Activated naive CD8-positive, alpha-beta T cell treated with anti-CD3 and anti-CD28 coated beads, Interleukin-2, amount 50 U/mL, for 24 hours (primary cell): ENCODE measurements at regions not wholly inside any gene's neighbourhood (a gene's known extent, or its start where the extent isn't known, plus 50 kb on each side); places are given as distances from the start of the nearest gene placed in this dataset.
A peak's percentile ranks its signal among the peaks of the same experiment; 100 is the strongest.

Experiments
- ATAC-seq: fragments of 150-1000 bp; cut with Tn5 transposase; one replicate; pipeline ENCODE4 v1.10.0; 2021
- DNase-seq: peaks from one replicate; pipeline ENCODE4 v3.0.0; 2021
- H3K27ac Mint-ChIP-seq: one replicate; pipeline ENCODE4 v1.8.0; 2021; ENCODE audit warnings: mild to moderate bottlenecking, mixed read lengths
- H3K27me3 Mint-ChIP-seq: one replicate; pipeline ENCODE4 v1.8.0; 2021; ENCODE audit warnings: mixed read lengths
- H3K36me3 Mint-ChIP-seq: one replicate; pipeline ENCODE4 v1.8.0; 2021; ENCODE audit warnings: low read depth, mixed read lengths
- H3K4me1 Mint-ChIP-seq: one replicate; pipeline ENCODE4 v1.8.0; 2021; ENCODE audit warnings: mixed read lengths
- H3K4me3 Mint-ChIP-seq: one replicate; pipeline ENCODE4 v1.8.0; 2021; ENCODE audit warnings: mild to moderate bottlenecking, moderate library complexity, mixed read lengths
- H3K9me3 Mint-ChIP-seq: one replicate; pipeline ENCODE4 v1.8.0; 2021; ENCODE audit warnings: mixed read lengths

DNA sequence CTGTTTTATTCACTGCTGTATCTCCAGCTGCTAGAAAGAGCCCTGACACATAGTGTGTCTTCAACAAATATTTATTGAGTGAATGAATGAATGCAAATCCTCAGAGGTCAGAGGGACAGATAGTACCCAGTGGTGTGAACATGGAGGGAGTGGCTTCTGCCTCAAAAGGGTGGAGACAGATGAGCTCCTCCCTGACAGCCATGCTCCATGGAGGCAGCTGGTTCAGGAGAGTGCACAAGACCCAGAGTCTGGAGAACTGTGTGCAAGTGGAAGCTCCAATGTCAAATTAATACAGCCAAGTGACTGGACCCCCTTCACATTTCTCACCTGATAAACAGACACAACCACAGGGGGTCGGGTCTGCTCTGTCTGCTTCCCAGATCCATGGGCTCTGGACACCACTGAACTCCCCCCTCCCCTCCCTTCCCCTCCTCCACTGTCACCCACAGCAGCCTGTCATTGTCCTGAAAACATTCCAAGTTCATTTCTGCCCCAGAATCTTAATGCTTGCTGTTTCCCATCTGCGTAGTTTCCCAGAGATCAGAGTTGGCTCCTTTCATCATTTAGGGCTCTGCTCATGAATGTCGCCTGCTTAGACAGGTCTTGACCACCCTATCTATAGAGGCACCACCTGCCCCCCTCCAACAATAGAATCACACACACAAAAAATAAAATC lies 312.9 kb upstream of the PODXL start:
- no peak overlapping the region for H3K4me3 Mint-ChIP-seq
- ATAC-seq: no peak
- no peaks in the 10 kb centered on the region for H3K9me3 Mint-ChIP-seq
- peaks cover 9% of the 10 kb centered on the region for H3K27me3 Mint-ChIP-seq
- H3K4me1 Mint-ChIP-seq: no peaks in the 10 kb centered on the region
- no peak overlapping the region for H3K27ac Mint-ChIP-seq
- DNase-seq: no peak
- no peaks in the 10 kb centered on the region for H3K36me3 Mint-ChIP-seq

DNA sequence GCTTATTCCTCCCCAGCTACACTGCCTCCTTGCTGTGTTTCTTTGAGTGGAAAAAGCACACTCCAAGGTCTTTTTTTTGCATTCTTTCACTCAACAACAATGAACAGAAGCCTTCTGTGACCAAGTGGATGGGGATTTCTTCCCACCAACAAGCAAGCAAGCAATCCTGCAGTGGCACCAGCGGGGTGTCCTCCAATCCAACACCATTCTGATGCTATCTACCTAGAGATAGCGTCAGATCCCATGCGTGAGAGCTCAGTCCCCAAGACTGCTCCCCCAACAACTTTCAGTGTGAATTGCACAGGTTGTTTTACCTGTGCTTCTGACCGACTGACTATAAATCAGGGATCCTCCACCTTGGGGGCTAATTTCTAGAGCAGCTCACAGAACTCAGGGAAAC lies 311.0 kb upstream of the PODXL start:
- Mint-ChIP-seq H3K27ac (no peak overlapping the region), H3K4me3 (no peak overlapping the region), H3K9me3 (no peaks in the 10 kb centered on the region), H3K36me3 (no peaks in the 10 kb centered on the region), H3K4me1 (no peaks in the 10 kb centered on the region), H3K27me3 (peaks cover 7% of the 10 kb centered on the region)
- ATAC-seq (no peak), DNase-seq (no peak)

DNA sequence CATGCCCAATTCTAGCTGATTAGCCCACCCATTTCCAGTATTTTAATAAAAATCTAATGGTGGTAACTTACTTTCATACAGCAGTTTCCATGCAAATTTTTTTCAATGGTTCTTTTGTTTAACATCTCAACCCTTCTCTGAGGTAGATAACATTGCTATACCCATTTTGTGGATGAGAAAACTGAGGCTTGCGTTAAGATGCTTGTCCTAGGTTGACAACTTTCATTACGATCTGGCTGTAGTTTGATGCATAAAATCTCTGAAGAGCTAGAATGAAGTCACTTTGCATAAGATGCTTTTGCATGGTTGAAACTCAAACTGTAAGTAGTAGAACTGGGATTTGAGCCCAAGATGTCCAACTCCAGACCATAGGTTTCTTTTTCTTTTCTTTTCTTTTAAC lies 309.5 kb upstream of the PODXL start:
- no peaks in the 10 kb centered on the region for H3K9me3 Mint-ChIP-seq
- DNase-seq (no peak), ATAC-seq (no peak)
- H3K4me3 Mint-ChIP-seq: no peak overlapping the region
- H3K4me1 Mint-ChIP-seq: no peaks in the 10 kb centered on the region
- peaks cover 5% of the 10 kb centered on the region for H3K27me3 Mint-ChIP-seq
- no peak overlapping the region for H3K27ac Mint-ChIP-seq
- no peaks in the 10 kb centered on the region for H3K36me3 Mint-ChIP-seq

DNA sequence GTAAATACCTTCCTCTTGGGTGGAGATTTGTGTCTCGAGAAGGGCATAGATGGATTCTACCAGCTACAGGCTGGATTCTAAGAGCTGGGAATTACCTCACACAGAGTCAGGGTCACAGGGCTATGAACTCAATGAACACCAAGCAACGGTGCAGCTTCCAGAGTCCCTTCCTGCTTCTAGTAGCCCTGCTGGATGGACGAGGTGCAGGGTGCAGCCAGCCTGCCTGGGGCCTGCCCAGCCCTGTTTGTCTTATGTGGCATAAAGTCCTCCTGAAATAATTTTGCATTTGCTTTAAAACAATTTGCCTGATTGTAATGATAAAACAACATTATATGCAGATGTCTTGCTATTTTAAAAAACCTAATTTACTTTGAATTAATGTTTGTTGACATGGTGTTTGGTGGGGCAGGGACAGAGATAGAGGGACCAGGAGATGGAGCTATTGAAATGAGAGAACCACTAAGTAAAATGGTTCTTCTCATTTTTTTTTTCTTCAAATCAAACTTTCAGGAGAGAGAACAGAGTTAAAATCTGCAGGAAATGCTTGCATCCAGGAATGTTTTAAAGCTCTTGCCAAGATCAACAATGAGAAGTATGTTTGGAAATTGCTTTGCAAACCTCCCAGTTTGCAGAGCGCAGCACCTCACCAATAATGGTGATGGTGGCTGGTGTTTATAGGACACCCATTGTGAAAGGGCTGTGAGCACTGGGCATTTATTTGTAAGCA lies 305.4 kb upstream of the PODXL start:
- no peaks in the 10 kb centered on the region for H3K4me1 Mint-ChIP-seq
- DNase-seq: no peak
- peak; percentile 15 for ATAC-seq
- H3K36me3 Mint-ChIP-seq: no peaks in the 10 kb centered on the region
- peaks cover 7% of the 10 kb centered on the region for H3K27me3 Mint-ChIP-seq
- H3K4me3 Mint-ChIP-seq: no peak overlapping the region
- no peak overlapping the region for H3K27ac Mint-ChIP-seq
- no peaks in the 10 kb centered on the region for H3K9me3 Mint-ChIP-seq

- Mint-ChIP-seq H3K27ac (no peak overlapping the region), H3K4me3 (no peak overlapping the region), H3K27me3 (peaks cover 7% of the 10 kb centered on the region), H3K4me1 (no peaks in the 10 kb centered on the region), H3K36me3 (no peaks in the 10 kb centered on the region), H3K9me3 (peaks cover 4% of the 10 kb centered on the region)
- ATAC-seq (peak; percentile 65), DNase-seq (peak; percentile 46)
Measured at GRCh38 chr7:131859147-131859821, 302.9 kb upstream of the PODXL start.

DNA sequence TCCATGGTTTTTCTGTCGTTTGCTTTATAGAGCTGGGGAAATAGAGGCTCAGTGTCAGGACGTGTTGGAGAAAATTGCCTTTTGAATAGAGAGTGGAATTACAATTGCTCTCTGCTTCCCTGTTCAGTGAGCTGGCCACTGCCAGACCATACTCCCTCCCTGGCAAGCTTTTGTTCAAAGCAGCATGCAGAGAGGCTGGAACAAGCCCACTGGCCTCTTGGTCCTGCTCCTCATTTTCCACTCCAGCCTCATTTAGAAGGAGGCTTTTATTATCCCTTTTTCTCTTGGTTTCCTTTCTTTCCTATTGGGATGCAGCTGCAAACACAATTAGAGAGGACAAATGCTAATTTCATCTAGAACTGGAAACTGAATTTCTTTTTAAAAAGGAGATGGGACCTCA lies 302.2 kb upstream of the PODXL start:
- Mint-ChIP-seq H3K27ac (no peak overlapping the region), H3K4me1 (no peaks in the 10 kb centered on the region), H3K36me3 (no peaks in the 10 kb centered on the region), H3K9me3 (peaks cover 4% of the 10 kb centered on the region), H3K4me3 (no peak overlapping the region), H3K27me3 (peaks cover 7% of the 10 kb centered on the region)
- ATAC-seq: no peak
- no peak for DNase-seq

DNA sequence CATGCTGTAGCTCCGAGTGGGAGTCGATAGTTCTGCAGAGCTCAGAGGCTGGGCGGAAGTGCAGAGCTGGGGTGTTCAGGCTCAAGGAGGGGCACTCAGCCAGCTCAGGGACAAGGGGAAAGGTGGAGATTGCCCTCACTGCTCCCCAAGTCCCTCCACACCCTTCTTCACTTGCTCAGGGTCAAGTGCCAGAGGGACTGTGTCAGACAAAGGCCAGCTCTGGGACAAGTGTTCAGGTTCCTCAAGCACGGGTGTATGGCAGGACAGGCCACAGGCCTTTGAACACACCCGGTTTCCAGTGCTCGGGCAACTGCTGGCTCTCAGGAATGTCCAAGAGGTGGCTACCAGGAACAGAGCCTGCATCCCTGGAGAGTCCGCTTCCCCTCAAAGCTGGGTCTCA lies 293.0 kb upstream of the PODXL start:
- no peaks in the 10 kb centered on the region for H3K4me1 Mint-ChIP-seq
- no peak overlapping the region for H3K27ac Mint-ChIP-seq
- DNase-seq (no peak), ATAC-seq (no peak)
- peaks cover 2% of the 10 kb centered on the region for H3K27me3 Mint-ChIP-seq
- no peaks in the 10 kb centered on the region for H3K9me3 Mint-ChIP-seq
- no peak overlapping the region for H3K4me3 Mint-ChIP-seq
- H3K36me3 Mint-ChIP-seq: no peaks in the 10 kb centered on the region

DNA sequence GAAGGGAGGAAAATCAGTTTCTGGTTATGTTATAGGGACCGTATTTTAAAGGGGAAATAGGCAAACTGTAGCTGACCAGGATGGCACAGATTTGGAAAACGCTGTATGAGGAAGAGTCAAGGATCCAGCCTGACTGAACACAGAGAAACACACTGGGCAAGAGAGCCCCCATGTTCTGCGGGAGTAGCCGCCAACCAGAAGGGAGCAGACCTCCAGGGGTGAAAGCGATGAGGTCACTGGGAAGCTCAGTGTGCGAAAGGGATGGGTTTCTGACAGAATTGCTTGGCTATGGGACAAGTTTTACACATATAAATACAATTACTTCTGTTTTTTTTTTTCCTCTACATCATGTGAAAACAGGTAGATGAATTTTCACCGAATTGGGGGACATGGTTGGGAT lies 291.6 kb upstream of the PODXL start:
- Mint-ChIP-seq H3K4me1 (no peaks in the 10 kb centered on the region), H3K4me3 (no peak overlapping the region), H3K9me3 (no peaks in the 10 kb centered on the region), H3K36me3 (no peaks in the 10 kb centered on the region), H3K27ac (no peak overlapping the region), H3K27me3 (peaks cover 2% of the 10 kb centered on the region)
- ATAC-seq: no peak
- no peak for DNase-seq

DNA sequence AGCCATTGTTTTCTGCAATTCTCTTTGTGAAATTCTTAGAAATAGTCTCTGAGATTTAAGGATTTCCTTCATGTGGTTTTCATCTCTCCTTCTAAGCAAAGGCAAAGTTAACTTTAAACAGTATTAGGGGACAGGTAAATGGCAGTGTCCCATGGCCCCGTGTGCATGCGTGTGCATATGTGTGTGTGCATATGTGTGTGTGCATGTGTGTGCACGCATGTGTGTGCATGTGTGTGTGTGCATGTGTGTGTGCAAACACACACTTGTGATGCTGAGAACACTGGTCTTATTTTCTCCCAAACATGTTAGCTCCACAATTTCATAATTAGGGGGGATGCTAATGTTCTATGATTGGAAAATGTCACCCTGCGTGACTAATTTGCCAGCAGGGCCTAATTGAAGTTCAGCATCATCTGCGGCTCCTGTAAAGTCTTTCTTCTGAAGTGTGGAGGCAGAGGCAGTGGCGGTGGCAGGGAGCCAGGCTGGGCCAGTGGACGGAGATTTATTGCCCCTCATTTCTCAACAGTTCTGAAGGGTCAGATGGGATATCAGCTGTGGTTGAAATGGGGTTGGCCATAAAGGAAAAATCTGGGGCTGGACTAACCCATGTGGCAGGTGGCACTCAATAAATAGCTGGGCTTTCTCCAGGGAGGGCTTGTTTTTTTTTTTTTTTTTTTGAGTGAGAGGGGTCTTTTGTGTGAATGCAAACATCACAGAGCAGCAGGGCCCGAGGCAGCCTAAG lies 289.3 kb upstream of the PODXL start:
- Mint-ChIP-seq H3K4me1 (no peaks in the 10 kb centered on the region), H3K36me3 (no peaks in the 10 kb centered on the region), H3K9me3 (no peaks in the 10 kb centered on the region), H3K27me3 (no peaks in the 10 kb centered on the region), H3K27ac (no peak overlapping the region), H3K4me3 (no peak overlapping the region)
- no peak for DNase-seq
- no peak for ATAC-seq

- Mint-ChIP-seq H3K9me3 (no peaks in the 10 kb centered on the region), H3K27me3 (no peaks in the 10 kb centered on the region), H3K4me3 (no peak overlapping the region), H3K4me1 (no peaks in the 10 kb centered on the region), H3K27ac (no peak overlapping the region), H3K36me3 (no peaks in the 10 kb centered on the region)
- DNase-seq (no peak), ATAC-seq (no peak)
Measured at GRCh38 chr7:131844369-131844768, 287.9 kb upstream of the PODXL start.

DNA sequence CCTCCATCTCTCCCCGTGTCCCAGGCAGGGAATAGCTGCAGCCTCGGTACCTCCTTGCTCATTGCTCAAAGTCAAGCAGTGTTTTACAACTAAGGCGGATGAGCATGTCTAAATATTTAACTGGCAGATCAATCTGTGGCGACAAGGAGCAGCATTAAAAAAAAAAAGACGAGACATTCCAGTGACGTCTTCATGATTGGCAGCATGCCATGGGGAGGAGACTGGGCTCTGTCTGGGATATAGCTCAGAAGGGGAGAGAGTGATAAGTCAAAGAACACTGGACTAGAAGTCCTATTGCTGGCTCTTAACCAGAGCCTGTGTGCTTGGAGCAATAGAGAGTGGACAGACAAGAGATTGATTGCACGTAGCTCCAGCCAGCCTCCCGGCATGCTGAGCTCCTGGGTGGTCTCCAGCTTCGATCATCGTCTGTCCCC lies 287.5 kb upstream of the PODXL start:
- ATAC-seq (no peak), DNase-seq (no peak)
- no peaks in the 10 kb centered on the region for H3K4me1 Mint-ChIP-seq
- H3K4me3 Mint-ChIP-seq: no peak overlapping the region
- H3K27me3 Mint-ChIP-seq: no peaks in the 10 kb centered on the region
- H3K9me3 Mint-ChIP-seq: no peaks in the 10 kb centered on the region
- no peak overlapping the region for H3K27ac Mint-ChIP-seq
- H3K36me3 Mint-ChIP-seq: no peaks in the 10 kb centered on the region

GRCh38 chr7:131839967-131840690 lies 283.7 kb upstream of the PODXL start:
- DNase-seq (no peak), ATAC-seq (no peak)
- H3K36me3 Mint-ChIP-seq: no peaks in the 10 kb centered on the region
- no peak overlapping the region for H3K4me3 Mint-ChIP-seq
- no peak overlapping the region for H3K27ac Mint-ChIP-seq
- no peaks in the 10 kb centered on the region for H3K9me3 Mint-ChIP-seq
- no peaks in the 10 kb centered on the region for H3K4me1 Mint-ChIP-seq
- H3K27me3 Mint-ChIP-seq: no peaks in the 10 kb centered on the region

DNA sequence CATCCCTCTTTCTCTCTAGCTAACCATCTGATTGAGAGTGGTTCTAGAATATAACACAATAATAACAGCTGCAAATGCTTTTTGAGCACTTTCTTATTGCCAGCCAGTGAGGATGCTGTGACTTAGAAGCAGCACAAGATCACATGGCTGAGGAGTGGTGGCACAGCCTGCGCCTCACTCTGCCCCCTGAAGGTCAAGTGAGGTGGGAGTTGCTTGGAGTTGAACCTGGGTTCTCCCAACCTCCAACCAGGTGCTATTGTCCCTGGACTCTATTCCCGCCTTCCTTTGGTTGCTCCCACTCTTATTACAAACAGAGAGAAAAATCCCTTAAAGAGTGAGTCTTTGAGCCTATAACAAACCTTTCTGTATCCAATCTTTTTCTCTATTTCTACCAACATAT lies 280.3 kb upstream of the PODXL start:
- no peaks in the 10 kb centered on the region for H3K36me3 Mint-ChIP-seq
- ATAC-seq: no peak
- peaks cover 5% of the 10 kb centered on the region for H3K27me3 Mint-ChIP-seq

GRCh38 chr7:131835141-131835540 lies 278.7 kb upstream of the PODXL start:
- H3K36me3 Mint-ChIP-seq: no peaks in the 10 kb centered on the region
- no peaks in the 10 kb centered on the region for H3K4me1 Mint-ChIP-seq
- no peak overlapping the region for H3K27ac Mint-ChIP-seq
- no peak for DNase-seq
- H3K4me3 Mint-ChIP-seq: no peak overlapping the region
- peaks cover 14% of the 10 kb centered on the region for H3K27me3 Mint-ChIP-seq
- ATAC-seq: no peak
- H3K9me3 Mint-ChIP-seq: no peaks in the 10 kb centered on the region

More for the DNA sequence above, 280.3 kb upstream of the PODXL start:
- H3K27ac Mint-ChIP-seq: no peak overlapping the region
- no peak overlapping the region for H3K4me3 Mint-ChIP-seq
- DNase-seq: no peak
- no peaks in the 10 kb centered on the region for H3K9me3 Mint-ChIP-seq
- no peaks in the 10 kb centered on the region for H3K4me1 Mint-ChIP-seq
